Cardiac fibroblast (primary cell): ENCODE measurements at regions not wholly inside any gene's neighbourhood (a gene's known extent, or its start where the extent isn't known, plus 50 kb on each side); places are given as distances from the start of the nearest gene placed in this dataset.

ENCODE experiments used
- DNase-seq, 2 donors: peaks; one replicate each; pipeline versions ENCODE4 v3.0.0 to v3.0.0-alpha.2; 2010; ENCODE audit warnings: low read depth in 2 of 2
- H3K4me3 ChIP-seq, 2 donors: replicated peaks in 1 of 2; 1 replicate in 1 of 2; 2 replicates in 1 of 2; pipeline ENCODE4 v1.5.1; 2011; ENCODE audit warnings: low read depth in 2 of 2, low read length in 2 of 2, mild to moderate bottlenecking in 2 of 2, moderate library complexity in 1 of 2
- CTCF ChIP-seq: IDR thresholded peaks from one replicate; pipeline ENCODE4 v1.5.1; 2011; ENCODE audit warnings: low read depth, mild to moderate bottlenecking, low read length, inconsistent platforms

DNA sequence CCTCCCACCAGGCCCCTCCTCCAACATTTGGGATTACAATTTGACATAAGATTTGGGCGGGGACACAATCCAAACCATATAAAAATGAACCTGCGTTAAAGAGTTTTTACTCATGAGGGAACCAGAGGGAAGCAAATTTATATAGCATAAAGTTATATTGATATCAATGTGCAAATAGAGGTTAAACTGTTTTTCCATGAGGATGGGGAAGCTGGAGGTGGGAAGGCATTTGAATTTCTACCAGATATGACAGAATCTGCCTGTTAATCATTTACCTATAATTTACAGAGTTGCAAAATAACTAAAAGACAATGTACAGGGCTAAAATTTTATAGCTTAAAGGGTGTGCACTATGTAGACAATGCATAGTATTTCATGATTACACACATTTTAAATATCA, 322.0 kb upstream of the FKBP1C start:
- no peak overlapping the region for H3K4me3 ChIP-seq
- no peak for DNase-seq
- no peak for TF ChIP-seq CTCF

GRCh38 chr6:62891065-62891647, 320.1 kb upstream of the FKBP1C start:
- TF ChIP-seq CTCF: peak; percentile 17
- H3K4me3 ChIP-seq: no peak overlapping the region
- DNase-seq: peak; percentile 2 to 16

DNA sequence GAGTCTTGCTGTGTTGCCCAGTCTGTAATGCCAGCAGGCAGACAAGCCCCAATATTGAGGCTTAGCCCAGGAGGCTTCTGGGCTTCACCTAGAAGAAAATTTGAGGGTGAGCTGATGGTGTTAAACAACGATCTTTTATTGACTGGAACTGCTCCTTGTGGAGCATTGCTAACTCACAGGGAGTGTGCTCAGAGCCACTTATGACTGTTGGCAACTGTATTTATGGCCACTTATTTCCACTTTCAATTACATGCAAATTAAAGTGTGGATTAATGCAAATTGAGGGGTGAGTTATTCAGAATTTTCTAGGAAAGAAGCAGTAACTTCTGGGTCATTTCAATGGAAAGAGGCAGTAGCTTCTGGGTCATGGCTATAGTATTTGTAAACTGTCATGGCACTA, 317.2 kb upstream of the FKBP1C start:
- DNase-seq: no peak

GRCh38 chr6:62903266-62903665, 308.0 kb upstream of the FKBP1C start:
- H3K4me3 ChIP-seq: no peak overlapping the region
- no peak for TF ChIP-seq CTCF
- DNase-seq: no peak

More for the DNA sequence above, 317.2 kb upstream of the FKBP1C start:
- H3K4me3 ChIP-seq: no peak overlapping the region
- no peak for TF ChIP-seq CTCF

DNA sequence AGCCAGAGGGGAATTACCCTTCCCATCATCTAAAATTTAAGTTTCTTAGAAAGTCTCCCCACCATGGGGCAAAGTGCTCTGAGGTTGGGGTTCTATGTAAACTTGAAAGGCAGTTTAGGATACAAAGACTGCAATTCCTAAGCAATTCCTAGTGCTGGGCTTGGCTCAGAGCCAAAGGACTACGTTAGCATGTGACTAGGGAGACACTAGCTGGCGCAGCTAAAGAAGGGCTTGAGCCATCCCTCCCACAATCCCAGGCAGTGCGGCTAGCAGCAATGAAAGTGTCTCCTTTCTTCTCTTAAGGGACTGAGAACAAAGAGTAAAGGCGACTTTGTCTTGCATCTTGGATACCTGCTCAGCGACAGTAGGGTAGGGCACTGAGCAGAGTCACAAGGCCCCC, 306.6 kb upstream of the FKBP1C start:
- DNase-seq: no peak
- no peak for TF ChIP-seq CTCF
- no peak overlapping the region for H3K4me3 ChIP-seq

GRCh38 chr6:62914530-62914929, 296.7 kb upstream of the FKBP1C start:
- no peak overlapping the region for H3K4me3 ChIP-seq
- no peak for DNase-seq
- TF ChIP-seq CTCF: no peak

GRCh38 chr6:62923728-62924127, 287.5 kb upstream of the FKBP1C start:
- no peak for DNase-seq
- TF ChIP-seq CTCF: no peak
- H3K4me3 ChIP-seq: no peak overlapping the region
